A549 (cell line): ENCODE measurements at regions not wholly inside any gene's neighbourhood (a gene's known extent, or its start where the extent isn't known, plus 50 kb on each side); places are given as distances from the start of the nearest gene placed in this dataset.
"Not testable (repeated sequence)": the region's sequence is repeated elsewhere in the genome, so short reads cannot be mapped to it uniquely, and the experiment has no call there.

Experiments used
- ATAC-seq, 2 experiments: fragments of 200-7000 bp in 1 of 2; fragments of >200 bp in 1 of 2; cut with Nextera tagmentation in 1 of 2; cut with Tn5 transposase in 1 of 2; 3 replicates each; pipeline versions ENCODE4 v1.8.0 to v1.9.1; 2018 to 2020; ENCODE audit warnings: mild to moderate bottlenecking in 1 of 2, moderate library complexity in 1 of 2
- CTCF ChIA-PET: fragments of 300-600 bp; sonication (Branson Sonifier 250); formaldehyde crosslinking; extraction: SDS; loops from one replicate; lab custom pipeline; 2021; ENCODE audit warnings: antibody characterized with exemption, inconsistent platforms; lab: Yijun Ruan, JAX
- POLR2A ChIA-PET: fragments of 350-600 bp; formaldehyde crosslinking; extraction: SDS; loops from one replicate; lab custom pipeline; 2021; ENCODE audit warnings: antibody characterized with exemption, inconsistent platforms; lab: Yijun Ruan, JAX
- DNase-seq, 2 experiments: peaks; one replicate each; pipeline versions ENCODE4 v3.0.0 to v3.0.0-alpha.2; 2011 to 2016; ENCODE audit warnings: low read depth in 1 of 2, low spot score in 1 of 2
- FAIRE-seq: peaks from 2 replicates; lab custom pipeline; 2011; peaks lifted over from hg19 to GRCh38; lab: Jason Lieb, UNC
- H3K27ac ChIP-seq, 2 experiments: fragments of >200 bp; sonication (Bioruptor Twin); formaldehyde crosslinking; 3 replicates each; pipeline ENCODE4 v1.5.1; 2016 to 2017
- H3K4me1 ChIP-seq: fragments of >200 bp; sonication (Bioruptor Twin); formaldehyde crosslinking; 3 replicates; pipeline ENCODE4 v1.6.1; 2016
- H3K4me2 ChIP-seq: fragments of >200 bp; sonication (Bioruptor Twin); formaldehyde crosslinking; 3 replicates; pipeline ENCODE4 v1.6.1; 2016
- H3K4me3 ChIP-seq: fragments of >200 bp; sonication (Bioruptor Twin); formaldehyde crosslinking; 3 replicates; pipeline ENCODE4 v1.5.1; 2016
- H3K9me3 ChIP-seq: fragments of >200 bp; sonication (Bioruptor Twin); formaldehyde crosslinking; 3 replicates; pipeline ENCODE4 v1.6.1; 2016
- BHLHE40 ChIP-seq: IDR thresholded peaks from 2 replicates; pipeline ENCODE4 v1.6.1; 2012; ENCODE audit warnings: low read depth, low read length, inconsistent platforms
- CHD4 ChIP-seq: fragments of 200-600 bp; sonication (generic); IDR thresholded peaks from 2 replicates; pipeline ENCODE4 v1.6.1; 2016; ENCODE audit warnings: antibody characterized with exemption, mild to moderate bottlenecking, borderline replicate concordance
- FOSL2 ChIP-seq, 2 experiments: fragments of 450-650 bp in 1 of 2; fragments of >200 bp in 1 of 2; sonication (Bioruptor Twin) in 1 of 2; formaldehyde crosslinking; IDR thresholded peaks; 2 replicates each; pipeline versions ENCODE4 v1.5.0 to v1.6.1; 2016 to 2020; ENCODE audit warnings: mild to moderate bottlenecking in 1 of 2, moderate library complexity in 1 of 2
- HEYL ChIP-seq: fragments of 250-450 bp; sonication (Bioruptor Pico); IDR thresholded peaks from 2 replicates; pipeline ENCODE4 v1.8.0; 2021; ENCODE audit warnings: mild to moderate bottlenecking, moderate library complexity
- KDM5A ChIP-seq: fragments of 200-600 bp; sonication (generic); IDR thresholded peaks from 2 replicates; pipeline ENCODE4 v1.6.1; 2016; ENCODE audit warnings: antibody characterized with exemption, mild to moderate bottlenecking
- MAFK ChIP-seq: fragments of 450-650 bp; IDR thresholded peaks from 2 replicates; pipeline ENCODE4 v1.6.1; 2014; ENCODE audit not compliant: partially characterized antibody
- MAZ ChIP-seq: fragments of 150-350 bp; IDR thresholded peaks from 2 replicates; pipeline ENCODE4 v1.6.1; 2014; ENCODE audit warnings: antibody characterized with exemption, low read depth, low read length, borderline replicate concordance
- NFE2L2 ChIP-seq: fragments of 150-350 bp; conservative IDR thresholded peaks from 2 replicates; pipeline ENCODE4 v1.6.1; 2014; ENCODE audit warnings: low read length
- PBX3 ChIP-seq: IDR thresholded peaks from 2 replicates; pipeline ENCODE4 v1.6.1; 2012
- RAD21 ChIP-seq, 2 experiments: fragments of >200 bp in 1 of 2; sonication (Bioruptor Twin) in 1 of 2; formaldehyde crosslinking in 1 of 2; IDR thresholded peaks in 1 of 2; conservative IDR thresholded peaks in 1 of 2; 2 replicates in 1 of 2; 3 replicates in 1 of 2; pipeline ENCODE4 v1.6.1; 2012 to 2018; ENCODE audit warnings: inconsistent platforms in 1 of 2
- REST ChIP-seq: fragments of 200-600 bp; sonication (generic); IDR thresholded peaks from 2 replicates; pipeline ENCODE4 v1.6.1; 2016; ENCODE audit warnings: antibody characterized with exemption, mild to moderate bottlenecking, moderate library complexity
- ZNF302 ChIP-seq: fragments of 250-450 bp; sonication (Bioruptor Pico); IDR thresholded peaks from 2 replicates; pipeline ENCODE4 v1.9.0; 2021; ENCODE audit warnings: inconsistent platforms, mild to moderate bottlenecking, moderate library complexity
- ZSCAN20 ChIP-seq: fragments of 250-450 bp; sonication (Bioruptor Pico); IDR thresholded peaks from 2 replicates; pipeline ENCODE4 v1.8.0; 2022; ENCODE audit warnings: mild to moderate bottlenecking, moderate library complexity
- WGBS: methylation state at CpG from one replicate; pipeline ENCODE4 v1.1.6; 2017; ENCODE audit errors: missing lambda C conversion rate; 5-methylcytosine and 5-hydroxymethylcytosine counted together

- H3K4me3 ChIP-seq, CTCF ChIA-PET, ATAC-seq, H3K4me1 ChIP-seq, POLR2A ChIA-PET, H3K9me3 ChIP-seq, H3K27ac ChIP-seq, DNase-seq, FAIRE-seq, H3K4me2 ChIP-seq: not testable (repeated sequence)
- WGBS, result 64% methylated on average over 1 of the region's 1 CpG
Measured at GRCh38 chr16:29196746-29197145, 209.8 kb downstream of the NPIPB11 start.

- H3K4me1 ChIP-seq, POLR2A ChIA-PET, DNase-seq, ATAC-seq, FAIRE-seq, H3K4me3 ChIP-seq, H3K9me3 ChIP-seq, H3K4me2 ChIP-seq, H3K27ac ChIP-seq: not testable (repeated sequence)
- 79% methylated on average over 19 of the region's 19 CpGs for WGBS
- CTCF ChIA-PET, result interaction anchor here (1.2 kb wide), 1 partner anchor 14 kb away, joined by 3 read pairs; no protein-coding TSS in a partner anchor
Measured at GRCh38 chr16:29195116-29195872, 210.4 kb downstream of the LAT start.

- H3K9me3 ChIP-seq, H3K27ac ChIP-seq, ATAC-seq, H3K4me3 ChIP-seq, H3K4me2 ChIP-seq, DNase-seq, POLR2A ChIA-PET, H3K4me1 ChIP-seq, FAIRE-seq: not testable (repeated sequence)
- CTCF ChIA-PET, result interaction anchor here (1.2 kb wide), 1 partner anchor 13 kb away, joined by 3 read pairs; no protein-coding TSS in a partner anchor
- 78% methylated on average over 18 of the region's 21 CpGs for WGBS
Measured at GRCh38 chr16:29194185-29194844, 209.5 kb downstream of the LAT start.

GRCh38 chr16:29193634-29194033 is 208.8 kb downstream of the LAT start:
- H3K4me2 ChIP-seq, DNase-seq, POLR2A ChIA-PET, FAIRE-seq, CTCF ChIA-PET, H3K9me3 ChIP-seq, ATAC-seq, H3K4me1 ChIP-seq, H3K27ac ChIP-seq, H3K4me3 ChIP-seq: not testable (repeated sequence)
- 73% methylated on average over 13 of the region's 13 CpGs for WGBS

GRCh38 chr16:29193248-29193574 is 208.4 kb downstream of the LAT start:
- H3K27ac ChIP-seq, H3K4me1 ChIP-seq, H3K4me3 ChIP-seq, POLR2A ChIA-PET, H3K4me2 ChIP-seq, DNase-seq, H3K9me3 ChIP-seq, FAIRE-seq: not testable (repeated sequence)
- CTCF ChIA-PET, result interaction anchor here (1.0 kb wide), 1 partner anchor 12 kb away, joined by 3 read pairs; no protein-coding TSS in a partner anchor
- peak in 1 of 2 experiments; percentile 22; a peak in 1 of 6 replicates for ATAC-seq
- WGBS, result 84% methylated on average over 13 of the region's 14 CpGs

GRCh38 chr16:29192329-29193247 is 207.7 kb downstream of the LAT start:
- H3K4me3 ChIP-seq, result no peak overlapping the region
- H3K27ac ChIP-seq, result no peak overlapping the region
- ChIA-PET CTCF (interaction anchor here (1.0 kb wide), 1 partner anchor 11 kb away, joined by 3 read pairs; no protein-coding TSS in a partner anchor), POLR2A (no interaction called here)
- H3K4me1 ChIP-seq, result no peaks in the 10 kb centered on the region
- no peaks in the 10 kb centered on the region for H3K9me3 ChIP-seq
- no peak overlapping the region for H3K4me2 ChIP-seq
- FAIRE-seq (no peak), ATAC-seq (peak in 1 of 2 experiments; percentile 59; a peak in 4 of 6 replicates), DNase-seq (no peak)
- WGBS, result 83% methylated on average over 15 of the region's 17 CpGs
- TF ChIP-seq CHD4 (no peak), KDM5A (no peak), BHLHE40 (no peak), HEYL (CRISPR knock-in tag) (no peak), REST (no peak), NFE2L2 (no peak), RAD21 (conservative IDR thresholded peaks at IDR 0.05 in 1 of 2, IDR thresholded peaks at IDR 0.05 in 1 of 2) (no peak), MAFK (no peak), MAZ (no peak), ZSCAN20 (no peak), ZNF302 (CRISPR knock-in tag) (no peak), FOSL2 (IDR thresholded peaks at IDR 0.05) (no peak), FOSL2 (CRISPR knock-in tag; IDR thresholded peaks at IDR 0.05) (no peak), PBX3 (no peak)
